K562 (cell line): ENCODE measurements at regions not wholly inside any gene's neighbourhood (a gene's known extent, or its start where the extent isn't known, plus 50 kb on each side); places are given as distances from the start of the nearest gene placed in this dataset.

Experiments
- ATAC-seq: fragments of 200-7000 bp; cut with Tn5 transposase; 3 replicates; pipeline ENCODE4 v1.9.1; 2020; ENCODE audit warnings: moderate library complexity
- BruUV-seq: library from RNA; stranded (reverse); fragments of 400-500 nt; replicated peaks from 2 replicates; lab custom pipeline; 2021; lab: Mats Ljungman, UMichigan
- CTCF ChIA-PET: fragments of 300-600 bp; formaldehyde crosslinking; extraction: SDS; loops from one replicate; lab custom pipeline; 2021; ENCODE audit warnings: low intra/inter-chr PET ratio; lab: Yijun Ruan, JAX
- POLR2A ChIA-PET: fragments of 300-600, 350-650 bp; sonication (Branson Sonifier 250); formaldehyde crosslinking; extraction: SDS; loops from one replicate; lab custom pipeline; 2021; ENCODE audit warnings: antibody characterized with exemption, inconsistent platforms; lab: Yijun Ruan, JAX
- DNase-seq, 4 experiments: peaks; one replicate each; pipeline versions ENCODE4 v3.0.0 to v3.0.0-alpha.2; 2011 to 2018; ENCODE audit warnings: low spot score in 3 of 4, mixed read lengths in 3 of 4; ENCODE audit errors: extremely low read depth in 1 of 4
- FAIRE-seq: peaks from 2 replicates; lab custom pipeline; 2011; peaks lifted over from hg19 to GRCh38; lab: Jason Lieb, UNC
- H2AFZ ChIP-seq: 2 replicates; pipeline ENCODE4 v1.6.0; 2011; ENCODE audit warnings: low read depth, low read length, control low read depth, inconsistent platforms
- H3K27ac ChIP-seq: fragments of 200-600 bp; 3 replicates; pipeline ENCODE4 v1.8.0; 2011; ENCODE audit warnings: low read depth, mild to moderate bottlenecking, control low read depth, inconsistent platforms, low read length, moderate library complexity, mixed read lengths; ENCODE audit errors: extremely low read depth
- H3K27me3 ChIP-seq, 2 experiments: fragments of 300-600 bp in 1 of 2; 2 replicates in 1 of 2; 3 replicates in 1 of 2; pipeline versions ENCODE4 v1.6.0 to v1.8.0; 2011; ENCODE audit warnings: inconsistent platforms in 2 of 2, low read length in 2 of 2, mild to moderate bottlenecking in 1 of 2, mixed read lengths in 1 of 2, moderate library complexity in 1 of 2; ENCODE audit not compliant: control insufficient read depth in 2 of 2, insufficient read depth in 2 of 2
- H3K36me3 ChIP-seq: fragments of 300-600 bp; 3 replicates; pipeline ENCODE4 v1.8.0; 2011; ENCODE audit warnings: mild to moderate bottlenecking, low read length, inconsistent platforms; ENCODE audit not compliant: control insufficient read depth, insufficient read depth
- H3K4me1 ChIP-seq, 2 experiments: fragments of 200-600 bp in 1 of 2; replicated peaks in 1 of 2; 2 replicates in 1 of 2; 3 replicates in 1 of 2; pipeline versions ENCODE4 v1.5.1 to v1.8.0; 2011; ENCODE audit warnings: inconsistent platforms in 2 of 2, low read length in 2 of 2, mild to moderate bottlenecking in 1 of 2, mixed read lengths in 1 of 2, moderate library complexity in 1 of 2; ENCODE audit not compliant: control insufficient read depth in 2 of 2, insufficient read depth in 2 of 2
- H3K4me2 ChIP-seq: 2 replicates; pipeline ENCODE4 v1.6.1; 2011; ENCODE audit warnings: low read length, control low read depth, inconsistent platforms, mixed read lengths; ENCODE audit not compliant: insufficient read depth
- H3K4me3 ChIP-seq: fragments of 200-600 bp; sonication (generic), shearing (Covaris generic); 2 replicates; pipeline ENCODE4 v1.5.1; 2016; ENCODE audit warnings: control low read depth, inconsistent platforms
- H3K79me2 ChIP-seq: fragments of 200-600 bp; 3 replicates; pipeline ENCODE4 v1.8.0; 2011; ENCODE audit warnings: low read length, inconsistent platforms; ENCODE audit not compliant: control insufficient read depth, insufficient read depth
- H3K9ac ChIP-seq, 2 experiments: 2 replicates each; pipeline versions ENCODE4 v1.6.0 to v1.6.1; 2011; ENCODE audit warnings: low read depth in 2 of 2, low read length in 2 of 2, control low read depth in 1 of 2, inconsistent platforms in 1 of 2, mild to moderate bottlenecking in 1 of 2, mixed read lengths in 1 of 2; ENCODE audit not compliant: insufficient read depth in 1 of 2
- H3K9me1 ChIP-seq: one replicate; pipeline ENCODE4 v1.6.0; 2011; ENCODE audit warnings: inconsistent platforms, mild to moderate bottlenecking, low read length, moderate library complexity; ENCODE audit not compliant: control insufficient read depth, insufficient read depth
- H3K9me3 ChIP-seq: replicated peaks from 2 replicates; pipeline ENCODE4 v1.5.1; 2011; ENCODE audit warnings: low read depth, low read length, inconsistent platforms; ENCODE audit not compliant: control insufficient read depth, insufficient read depth
- H4K20me1 ChIP-seq: replicated peaks from 2 replicates; pipeline ENCODE4 v1.6.1; 2011; ENCODE audit warnings: low read length, inconsistent platforms, mixed read lengths; ENCODE audit not compliant: control insufficient read depth, insufficient read depth
- BRCA1 ChIP-seq, 2 experiments: fragments of 450-650 bp in 1 of 2; sonication (generic) in 1 of 2; formaldehyde crosslinking in 1 of 2; IDR thresholded peaks; 2 replicates each; pipeline versions ENCODE4 v1.5.0 to v1.6.1; 2017 to 2020; ENCODE audit warnings: mild to moderate bottlenecking in 1 of 2, missing genetic modification reagents in 1 of 2
- CBX3 ChIP-seq, 2 experiments: IDR thresholded peaks; 1 replicate in 1 of 2; 2 replicates in 1 of 2; pipeline ENCODE4 v1.6.1; 2012; ENCODE audit warnings: inconsistent platforms in 2 of 2, low read length in 2 of 2, borderline replicate concordance in 1 of 2, control low read depth in 1 of 2
- ETV6 ChIP-seq, 3 experiments: fragments of 150-350 bp in 1 of 3; sonication (generic) in 1 of 3; formaldehyde crosslinking in 1 of 3; IDR thresholded peaks; 2 replicates each; pipeline versions ENCODE4 v1.6.1 to v1.8.0; 2014 to 2022; ENCODE audit warnings: borderline replicate concordance in 2 of 3, low read depth in 2 of 3, antibody characterized with exemption in 1 of 3, low read length in 1 of 3, mild to moderate bottlenecking in 1 of 3, missing genetic modification reagents in 1 of 3
- FIP1L1 ChIP-seq: fragments of 200-400 bp; formaldehyde crosslinking; IDR thresholded peaks from 2 replicates; pipeline ENCODE4 v1.6.1; 2018; ENCODE audit warnings: mild to moderate bottlenecking, low read depth, low read length; ENCODE audit not compliant: poor library complexity, severe bottlenecking
- PURB ChIP-seq: sonication (generic); formaldehyde crosslinking; IDR thresholded peaks from 2 replicates; pipeline ENCODE4 v1.9.0; 2021; ENCODE audit warnings: low read depth, mild to moderate bottlenecking, missing genetic modification reagents
- SAP30 ChIP-seq: fragments of 200-600 bp; sonication (generic); IDR thresholded peaks from 2 replicates; pipeline ENCODE4 v1.6.1; 2012; ENCODE audit warnings: borderline replicate concordance, low read depth, mild to moderate bottlenecking, moderate library complexity, low read length, control low read depth, inconsistent platforms; ENCODE audit not compliant: insufficient read depth, poor library complexity, severe bottlenecking
- SIN3A ChIP-seq, 2 experiments: fragments of 150-350 bp in 1 of 2; IDR thresholded peaks; 2 replicates each; pipeline ENCODE4 v1.6.1; 2011 to 2016; ENCODE audit warnings: borderline replicate concordance in 2 of 2, low read depth in 2 of 2, low read length in 2 of 2, mild to moderate bottlenecking in 2 of 2, moderate library complexity in 2 of 2; ENCODE audit not compliant: control insufficient read depth in 1 of 2
- SREBF1 ChIP-seq: fragments of 150-350 bp; IDR thresholded peaks from 2 replicates; pipeline ENCODE4 v1.6.1; 2014; ENCODE audit warnings: antibody characterized with exemption, low read depth, low read length, borderline replicate concordance
- XRCC5 ChIP-seq: fragments of 200-400 bp; formaldehyde crosslinking; IDR thresholded peaks from 2 replicates; pipeline ENCODE4 v1.6.1; 2017; ENCODE audit warnings: low read depth, mild to moderate bottlenecking, low read length
- ZFP36 ChIP-seq: fragments of 150-350 bp; IDR thresholded peaks from 2 replicates; pipeline ENCODE4 v1.6.1; 2018; ENCODE audit warnings: low read length, low read depth; ENCODE audit not compliant: partially characterized antibody
- ZNF79 ChIP-seq: fragments of 250-450 bp; sonication (Bioruptor Pico); IDR thresholded peaks from 2 replicates; pipeline ENCODE4 v1.4.0; 2020; ENCODE audit warnings: low read depth, mild to moderate bottlenecking, moderate library complexity
- WGBS: fragments of 100-300 bp; shearing (Covaris generic); methylation state at CpG from one replicate; pipeline ENCODE4 v1.1.6; 2016; ENCODE audit warnings: low coverage, mixed read lengths; ENCODE audit not compliant: insufficient coverage; ENCODE audit errors: missing lambda C conversion rate; 5-methylcytosine and 5-hydroxymethylcytosine counted together
- in situ Hi-C: fragments of 300-500 bp; cut with MboI; formaldehyde crosslinking; loops from 4 replicates; pipeline ENCODE4 v1.15.0; 2018; ENCODE audit warnings: inconsistent platforms, mixed read lengths
- intact Hi-C: fragments of 100-400 bp; cut with micrococcal nuclease; formaldehyde crosslinking; loops from 2 replicates; pipeline ENCODE4 v1.14.2; 2022
- TF ChIP-seq, protein P1 (sequence below): sonication (generic); formaldehyde crosslinking; IDR thresholded peaks from 2 replicates; pipeline ENCODE4 v1.4.0; 2020; ENCODE audit warnings: mild to moderate bottlenecking, missing genetic modification reagents
- TF ChIP-seq, protein P2 (sequence below): sonication (generic); formaldehyde crosslinking; IDR thresholded peaks from 2 replicates; pipeline ENCODE4 v1.8.1; 2022; ENCODE audit warnings: missing genetic modification reagents

DNA sequence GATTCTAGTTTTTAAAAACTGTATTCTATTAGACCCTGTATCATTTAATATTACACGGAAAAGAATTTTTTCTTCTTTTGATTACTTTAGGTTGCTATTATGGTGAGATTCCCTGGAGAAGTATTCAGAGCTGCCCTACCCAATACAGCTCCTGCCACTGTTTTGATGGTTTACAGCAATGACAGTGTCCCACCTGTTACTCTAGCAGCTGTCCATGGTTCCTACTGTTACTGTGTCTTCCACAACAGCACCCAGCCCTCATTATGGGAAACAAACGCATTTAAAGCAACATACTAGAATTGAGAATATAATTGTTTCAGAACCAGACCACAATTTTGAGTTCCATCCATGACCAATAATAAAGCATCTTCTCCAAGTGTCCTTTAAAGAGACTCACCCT lies 450.7 kb downstream of the SHQ1 start (continued):
- TF ChIP-seq XRCC5, result no peak
- peak in 1 of 2 experiments; percentile 87; a peak in 2 of 4 replicates for TF ChIP-seq SIN3A (IDR thresholded peaks at IDR 0.05; ENCODE audit: borderline replicate concordance in 2 of 2, control insufficient read depth in 1 of 2, low read depth in 2 of 2, low read length in 2 of 2)

DNA sequence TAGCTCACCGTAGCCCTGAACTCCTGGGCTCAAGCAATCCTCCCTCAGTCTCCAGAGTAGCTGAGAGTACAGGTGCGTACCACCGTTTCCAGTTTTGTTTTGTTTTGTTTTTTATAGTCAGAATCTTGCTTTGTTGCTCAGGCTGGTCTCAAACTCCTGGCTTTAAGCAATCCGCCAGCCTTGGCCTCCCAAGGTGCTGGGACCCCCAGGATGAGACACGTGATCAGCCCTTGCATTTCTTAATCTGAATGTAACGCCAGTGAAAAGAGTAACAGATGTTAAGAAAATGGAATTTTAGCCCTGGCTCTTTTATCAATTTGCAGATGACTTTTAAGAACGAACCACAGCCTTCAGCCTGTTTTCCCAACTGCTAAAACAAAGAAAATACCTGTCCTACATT lies 451.3 kb downstream of the SHQ1 start:
- Histone ChIP-seq H3K27me3 (no peaks in the 10 kb centered on the region), H3K9me1 (no peaks in the 10 kb centered on the region), H3K36me3 (peaks cover 7% of the 10 kb centered on the region; the same call in 1 of the 3 replicates), H3K79me2 (peaks cover 99% of the 10 kb centered on the region), H3K4me1 (peaks cover 4 to 8% of the 10 kb centered on the region in 2 experiments; a peak in 3 of 5 replicates), H2AFZ (no peak overlapping the region), H3K9ac (no peak overlapping the region), H4K20me1 (peaks cover 58% of the 10 kb centered on the region), H3K9me3 (no peaks in the 10 kb centered on the region), H3K4me2 (no peak overlapping the region), H3K4me3 (no peak overlapping the region), H3K27ac (no peak overlapping the region)
- FAIRE-seq (no peak), DNase-seq (no peak), ATAC-seq (no peak)
- WGBS, result 73% methylated on average over 6 of the region's 7 CpGs
- ChIA-PET CTCF (no interaction called here), POLR2A (interaction anchor here (0.7 kb wide), 1 partner anchor 111 kb away, joined by 3 read pairs; no protein-coding TSS in a partner anchor)
- no peak for TF ChIP-seq SREBF1
- no peak for TF ChIP-seq BRCA1 (IDR thresholded peaks at IDR 0.05)
- no peak for TF ChIP-seq BRCA1 (CRISPR knock-in tag; IDR thresholded peaks at IDR 0.05)
- TF ChIP-seq, protein P1, sequence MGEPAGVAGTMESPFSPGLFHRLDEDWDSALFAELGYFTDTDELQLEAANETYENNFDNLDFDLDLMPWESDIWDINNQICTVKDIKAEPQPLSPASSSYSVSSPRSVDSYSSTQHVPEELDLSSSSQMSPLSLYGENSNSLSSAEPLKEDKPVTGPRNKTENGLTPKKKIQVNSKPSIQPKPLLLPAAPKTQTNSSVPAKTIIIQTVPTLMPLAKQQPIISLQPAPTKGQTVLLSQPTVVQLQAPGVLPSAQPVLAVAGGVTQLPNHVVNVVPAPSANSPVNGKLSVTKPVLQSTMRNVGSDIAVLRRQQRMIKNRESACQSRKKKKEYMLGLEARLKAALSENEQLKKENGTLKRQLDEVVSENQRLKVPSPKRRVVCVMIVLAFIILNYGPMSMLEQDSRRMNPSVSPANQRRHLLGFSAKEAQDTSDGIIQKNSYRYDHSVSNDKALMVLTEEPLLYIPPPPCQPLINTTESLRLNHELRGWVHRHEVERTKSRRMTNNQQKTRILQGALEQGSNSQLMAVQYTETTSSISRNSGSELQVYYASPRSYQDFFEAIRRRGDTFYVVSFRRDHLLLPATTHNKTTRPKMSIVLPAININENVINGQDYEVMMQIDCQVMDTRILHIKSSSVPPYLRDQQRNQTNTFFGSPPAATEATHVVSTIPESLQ (CRISPR knock-in tag), result no peak
- no peak for TF ChIP-seq FIP1L1
- TF ChIP-seq XRCC5, result no peak
- TF ChIP-seq, protein P2, sequence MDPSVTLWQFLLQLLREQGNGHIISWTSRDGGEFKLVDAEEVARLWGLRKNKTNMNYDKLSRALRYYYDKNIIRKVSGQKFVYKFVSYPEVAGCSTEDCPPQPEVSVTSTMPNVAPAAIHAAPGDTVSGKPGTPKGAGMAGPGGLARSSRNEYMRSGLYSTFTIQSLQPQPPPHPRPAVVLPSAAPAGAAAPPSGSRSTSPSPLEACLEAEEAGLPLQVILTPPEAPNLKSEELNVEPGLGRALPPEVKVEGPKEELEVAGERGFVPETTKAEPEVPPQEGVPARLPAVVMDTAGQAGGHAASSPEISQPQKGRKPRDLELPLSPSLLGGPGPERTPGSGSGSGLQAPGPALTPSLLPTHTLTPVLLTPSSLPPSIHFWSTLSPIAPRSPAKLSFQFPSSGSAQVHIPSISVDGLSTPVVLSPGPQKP (CRISPR knock-in tag), result no peak
- TF ChIP-seq ZFP36, result no peak
- no peak for TF ChIP-seq ETV6 (IDR thresholded peaks at IDR 0.05; ENCODE audit: borderline replicate concordance in 1 of 2, low read depth in 2 of 2, low read length in 1 of 2)
- TF ChIP-seq ETV6 (CRISPR knock-in tag; IDR thresholded peaks at IDR 0.05; ENCODE audit: borderline replicate concordance), result no peak
- TF ChIP-seq PURB (CRISPR knock-in tag), result no peak
- TF ChIP-seq SAP30, result no peak
- TF ChIP-seq ZNF79, result no peak
- no peak for TF ChIP-seq CBX3 (IDR thresholded peaks at IDR 0.05; ENCODE audit: borderline replicate concordance in 1 of 2, low read length in 2 of 2)
- BruUV-seq, result no TSS peak
- in situ Hi-C loops (no loop called here), intact Hi-C loops (no loop called here)
